HG03565 (cell line): ENCODE measurements at regions not wholly inside any gene's neighbourhood (a gene's known extent, or its start where the extent isn't known, plus 50 kb on each side); places are given as distances from the start of the nearest gene placed in this dataset.

Source experiments
- ATAC-seq: cut with Tn5 transposase; IDR thresholded peaks from one replicate; pipeline ENCODE4 v1.9.1; 2021; ENCODE audit warnings: mild to moderate bottlenecking, moderate library complexity; ENCODE audit not compliant: unreplicated experiment

DNA sequence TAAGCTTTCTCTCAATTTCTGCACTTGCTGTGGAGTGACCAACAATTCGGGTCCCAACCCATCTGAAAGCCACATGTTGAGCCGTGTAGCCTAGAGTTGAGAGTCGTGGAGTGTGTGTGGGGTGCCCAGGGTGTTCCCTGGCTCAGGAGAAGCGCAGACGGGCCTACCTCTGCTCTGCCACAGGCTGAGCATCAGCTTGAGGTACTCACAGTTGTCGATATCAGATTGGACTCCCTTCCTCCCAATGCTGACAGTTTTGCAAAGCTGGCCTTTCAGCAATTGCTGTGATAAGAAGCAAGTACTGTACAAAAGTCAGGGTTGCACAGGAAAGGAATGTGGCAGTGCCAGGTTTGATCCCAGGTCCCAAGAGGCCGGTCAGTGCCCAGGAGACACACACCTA, 133.4 kb upstream of the SPACA7 start:
- no peak for ATAC-seq

DNA sequence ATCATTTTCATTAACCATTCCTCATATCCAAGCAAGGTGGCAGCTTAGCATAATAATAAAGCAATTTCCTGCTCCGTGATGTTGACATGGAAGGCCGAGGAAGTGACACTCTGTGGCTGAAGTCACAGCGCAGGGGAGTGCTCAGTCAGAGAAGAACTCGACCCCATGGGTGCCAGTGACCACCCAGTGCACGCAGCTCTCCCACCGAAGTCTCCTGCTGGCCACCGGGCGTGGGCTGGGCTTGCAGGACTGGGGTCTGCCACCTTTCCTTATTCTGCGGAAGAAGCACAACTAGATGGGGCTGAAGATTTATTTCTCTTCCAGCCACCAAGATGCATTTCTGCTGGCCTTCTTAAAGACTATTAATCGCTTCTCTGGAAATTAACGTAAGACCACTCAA, 132.1 kb upstream of the SPACA7 start:
- no peak for ATAC-seq

DNA sequence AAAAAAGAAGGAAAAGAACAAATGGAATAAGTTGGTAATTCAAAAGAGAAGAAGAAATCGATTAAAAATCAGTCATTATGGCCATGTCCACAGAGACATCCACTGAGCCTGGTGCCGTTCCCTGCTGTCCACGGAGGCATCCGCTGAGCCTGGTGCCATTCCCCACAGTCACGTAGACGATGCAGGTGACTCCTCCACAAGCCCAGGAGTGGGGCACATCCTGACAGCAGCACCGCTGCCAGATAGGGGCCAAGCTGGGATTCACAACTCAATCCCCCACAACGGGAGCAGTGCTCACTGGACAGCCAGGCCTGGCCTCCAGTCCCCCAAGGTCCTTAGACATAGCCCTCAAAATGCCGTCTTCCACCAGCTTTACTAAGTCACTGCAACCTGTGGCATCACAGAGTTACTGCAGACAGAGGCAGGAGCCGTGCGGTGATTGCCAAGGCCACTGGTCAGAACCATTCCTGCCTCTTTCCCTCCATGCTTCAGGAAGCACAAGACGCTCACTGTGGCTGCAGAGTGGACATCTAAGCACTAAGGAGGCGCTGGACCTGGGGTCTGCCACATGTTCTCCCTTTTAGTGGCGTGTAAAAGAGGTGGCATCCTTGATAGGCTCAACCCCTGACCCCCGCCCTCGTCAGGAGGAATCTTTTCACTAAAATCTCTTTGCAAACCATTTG, 131.5 kb upstream of the SPACA7 start:
- ATAC-seq, result no peak

DNA sequence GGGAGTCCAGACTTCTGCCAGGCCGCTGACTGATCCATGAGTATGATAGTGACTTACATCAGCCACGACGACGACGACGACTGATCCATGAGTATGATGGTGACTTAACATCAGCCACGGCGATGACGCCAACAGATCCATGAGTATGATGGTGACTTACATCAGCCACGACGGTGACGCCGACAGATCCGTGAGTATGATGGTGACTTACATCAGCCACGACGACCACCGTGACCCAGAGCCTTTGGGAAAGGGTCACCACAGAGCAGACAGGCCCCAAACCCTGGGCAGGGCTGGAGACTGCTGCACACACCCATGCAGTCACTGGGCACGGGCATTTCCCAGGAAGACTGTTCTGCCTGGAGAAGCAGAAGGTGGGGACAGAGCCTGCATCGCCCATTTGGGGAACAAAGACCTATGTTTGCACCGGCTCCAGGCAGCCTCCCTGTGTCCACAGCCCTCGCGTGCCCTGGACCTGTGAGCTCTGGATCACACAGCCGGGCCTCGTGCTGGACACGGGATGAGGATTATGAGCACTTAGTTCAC, 130.9 kb upstream of the SPACA7 start:
- ATAC-seq, result no peak

DNA sequence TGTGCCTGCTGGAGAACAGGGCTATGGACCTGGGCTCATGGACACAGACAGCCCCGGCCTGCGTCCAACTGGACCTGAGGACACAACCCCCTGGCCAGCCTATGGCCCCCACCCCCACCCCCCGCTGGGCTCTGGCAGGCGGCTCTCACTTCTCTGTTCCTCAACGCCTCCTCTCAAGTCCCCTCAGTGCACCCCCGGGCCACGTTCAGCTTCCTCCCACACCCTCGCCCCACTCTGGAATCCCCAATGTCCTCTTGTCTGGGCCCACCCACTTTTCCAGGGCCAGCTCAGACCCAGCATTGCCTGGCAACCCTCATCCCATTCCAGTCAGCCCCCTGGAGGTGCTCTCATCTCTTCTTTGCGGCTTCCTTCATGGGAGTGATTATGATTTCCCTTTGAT, 130.2 kb upstream of the SPACA7 start:
- ATAC-seq, result no peak

DNA sequence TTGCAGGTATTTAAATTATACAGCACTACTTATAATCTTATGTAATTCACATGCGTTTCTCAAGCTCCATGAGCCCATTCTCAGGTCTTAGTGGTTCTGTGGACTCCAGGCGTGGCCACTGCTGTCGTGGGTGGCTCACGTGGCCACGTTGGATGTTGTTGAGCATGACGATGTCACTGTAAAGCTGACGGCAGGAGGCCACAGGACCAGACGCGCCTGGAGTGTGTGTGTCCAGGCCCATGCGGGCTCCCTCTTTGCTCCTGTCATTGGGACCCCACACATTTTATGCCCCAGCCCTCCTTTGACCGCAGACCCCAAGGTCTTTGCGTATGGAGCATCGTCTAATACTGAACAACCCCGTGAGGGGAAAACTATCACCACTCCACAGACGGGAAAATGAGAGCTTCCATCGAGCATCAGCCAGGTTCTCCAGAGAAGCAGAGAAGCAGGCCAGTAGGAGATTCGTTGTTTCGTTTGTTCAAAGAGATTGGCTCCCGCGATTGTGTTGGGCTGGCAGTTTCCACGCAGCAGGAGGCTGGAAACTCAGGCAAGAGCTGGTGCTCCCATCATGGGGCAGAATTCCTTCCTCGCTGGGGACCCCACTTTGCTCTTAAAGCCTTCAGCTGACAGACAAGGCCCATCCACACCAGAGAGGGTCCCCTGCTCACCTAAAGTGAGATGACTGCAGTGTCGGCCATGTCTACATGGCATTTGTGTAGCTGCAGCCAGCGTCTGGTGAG, 129.3 kb upstream of the SPACA7 start:
- ATAC-seq, result no peak

DNA sequence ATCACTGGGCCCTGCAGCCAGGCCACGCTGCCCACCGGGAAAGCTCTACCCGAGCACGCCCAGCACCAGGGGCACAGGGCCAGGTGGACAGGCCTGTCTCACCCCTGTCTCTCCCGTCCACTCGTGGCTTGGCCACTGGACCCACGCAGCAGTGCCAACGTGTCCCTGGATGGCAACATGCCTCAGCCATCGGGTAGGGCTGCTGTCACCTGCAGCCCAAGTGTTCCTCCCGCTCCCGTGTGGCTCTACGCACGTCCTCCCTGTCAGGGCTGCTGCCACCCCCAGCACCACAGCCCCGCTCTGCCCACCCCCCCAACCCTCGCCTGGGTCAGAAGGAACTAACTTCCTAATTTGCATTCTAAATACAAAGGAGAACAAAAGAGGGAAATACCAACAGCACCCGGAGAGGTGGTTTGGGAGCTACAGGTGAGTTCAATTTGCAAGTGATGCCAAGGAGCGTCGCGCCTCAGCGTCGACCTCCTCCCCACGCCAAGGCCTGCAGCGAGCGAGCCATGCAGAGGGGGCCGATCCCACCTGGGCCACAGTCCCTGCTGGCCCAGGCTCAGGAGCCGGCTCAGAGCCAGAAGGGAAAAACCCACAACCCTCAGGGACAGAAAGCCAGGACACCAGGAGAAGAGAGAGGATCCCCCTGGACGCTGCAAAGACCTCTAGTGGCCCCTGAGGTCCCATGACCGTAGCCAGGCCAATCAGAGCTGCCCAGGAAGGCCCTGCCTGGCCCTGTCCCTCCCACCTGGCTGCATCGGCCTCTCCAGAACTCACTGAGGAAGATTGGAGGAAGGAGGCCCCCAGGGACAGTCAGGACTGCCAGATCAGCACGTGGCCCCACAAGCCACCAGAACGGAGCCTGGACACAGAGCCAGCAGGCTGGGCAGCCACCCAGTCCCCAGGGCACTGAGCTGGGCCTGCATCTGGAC, 128.4 kb upstream of the SPACA7 start:
- ATAC-seq, result no peak

DNA sequence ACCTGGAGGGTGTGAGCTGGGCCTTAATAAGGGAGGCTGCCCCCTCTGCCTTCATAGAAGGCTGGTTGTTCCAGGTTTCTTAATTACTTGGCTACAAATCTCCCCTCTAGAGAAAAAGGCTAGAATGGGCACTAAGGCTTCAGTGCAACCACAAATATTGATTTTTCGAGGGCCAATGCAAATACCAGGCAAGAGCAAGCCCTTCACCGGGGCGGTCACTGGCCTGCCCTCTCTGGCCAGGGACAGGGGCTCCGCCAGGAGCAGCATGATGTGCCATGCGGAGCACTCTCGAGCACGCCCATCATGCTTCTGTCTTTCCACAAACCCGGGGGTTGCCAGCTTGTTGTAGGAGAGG, 127.8 kb upstream of the SPACA7 start:
- no peak for ATAC-seq

DNA sequence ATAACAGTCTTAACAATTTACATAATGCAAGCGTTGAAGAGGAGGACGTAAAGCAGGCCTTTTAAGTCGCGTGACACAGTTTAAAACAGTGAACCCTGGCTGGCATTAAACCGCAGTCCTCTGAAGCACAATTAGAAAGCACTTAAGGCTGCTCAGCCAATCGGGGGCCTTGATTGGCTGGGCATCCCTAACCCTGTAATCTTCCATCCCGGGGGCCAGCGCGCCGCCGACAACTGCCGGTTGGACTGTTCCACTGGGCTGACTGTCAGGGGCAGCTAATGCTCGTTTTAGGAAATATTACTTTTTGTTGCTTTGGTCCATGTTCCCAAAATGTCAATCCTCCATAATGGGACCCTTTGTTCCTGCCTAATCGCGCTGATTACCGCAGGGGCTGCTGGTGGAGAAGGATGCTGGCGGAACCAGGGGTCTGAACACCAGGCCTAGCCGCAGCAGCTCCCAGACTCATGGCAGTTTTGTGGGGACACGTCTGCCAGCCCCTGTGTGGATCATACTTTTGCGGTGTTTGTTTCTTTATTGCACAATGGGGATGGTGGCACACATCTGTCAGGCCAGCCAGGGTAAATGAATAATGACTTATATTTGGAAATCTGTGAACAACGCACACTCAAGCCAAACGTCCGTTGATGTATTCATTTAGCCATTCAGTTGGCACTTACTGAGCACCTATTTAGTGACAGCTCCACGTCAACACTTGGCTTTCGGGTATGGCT, 127.1 kb upstream of the SPACA7 start:
- no peak for ATAC-seq

DNA sequence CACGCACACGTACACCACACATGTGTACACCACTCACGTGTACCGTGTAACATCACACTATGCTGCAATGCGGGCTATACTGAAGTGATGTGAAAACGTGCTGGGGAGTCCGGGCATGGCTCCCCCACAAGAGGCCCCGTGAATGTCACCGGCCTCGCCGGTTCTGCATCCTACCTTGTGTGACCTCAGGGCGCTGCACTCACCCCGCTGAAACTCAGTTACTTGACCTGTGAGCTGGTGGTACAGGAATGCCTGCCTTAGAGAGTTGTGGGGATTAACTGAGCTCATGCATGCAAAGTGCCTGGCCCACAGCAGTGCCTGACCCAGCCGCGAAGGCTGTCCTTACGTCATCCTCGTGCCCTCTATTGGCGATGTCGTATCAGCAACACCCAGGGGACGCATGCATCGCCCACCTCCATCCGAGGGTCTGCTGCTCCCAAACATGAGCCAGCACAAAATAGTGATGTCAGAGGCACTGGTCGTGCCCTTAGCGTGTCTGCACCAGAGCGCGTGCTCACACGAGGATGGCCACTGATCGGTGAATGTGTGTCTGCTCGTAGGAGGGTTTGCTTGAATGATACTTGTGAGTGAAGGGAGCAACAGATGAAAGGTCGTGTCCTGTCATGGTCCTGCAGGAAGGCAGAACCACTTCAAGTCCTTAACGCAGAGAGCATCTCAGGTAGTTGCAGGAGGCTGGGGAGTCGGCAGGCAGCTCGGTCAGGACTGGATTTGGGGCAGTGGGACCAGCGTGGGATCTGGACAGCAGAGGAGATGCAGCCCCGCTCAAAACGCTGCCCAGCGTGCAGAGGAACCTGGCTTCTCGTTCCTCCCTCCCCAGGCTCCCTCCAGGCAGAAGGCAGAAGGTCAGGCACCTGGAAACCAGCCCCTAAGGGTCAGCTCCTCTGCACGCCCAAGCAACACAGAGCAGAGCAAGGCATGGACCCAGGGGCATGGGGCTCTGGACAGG, 126.2 kb upstream of the SPACA7 start:
- no peak for ATAC-seq

DNA sequence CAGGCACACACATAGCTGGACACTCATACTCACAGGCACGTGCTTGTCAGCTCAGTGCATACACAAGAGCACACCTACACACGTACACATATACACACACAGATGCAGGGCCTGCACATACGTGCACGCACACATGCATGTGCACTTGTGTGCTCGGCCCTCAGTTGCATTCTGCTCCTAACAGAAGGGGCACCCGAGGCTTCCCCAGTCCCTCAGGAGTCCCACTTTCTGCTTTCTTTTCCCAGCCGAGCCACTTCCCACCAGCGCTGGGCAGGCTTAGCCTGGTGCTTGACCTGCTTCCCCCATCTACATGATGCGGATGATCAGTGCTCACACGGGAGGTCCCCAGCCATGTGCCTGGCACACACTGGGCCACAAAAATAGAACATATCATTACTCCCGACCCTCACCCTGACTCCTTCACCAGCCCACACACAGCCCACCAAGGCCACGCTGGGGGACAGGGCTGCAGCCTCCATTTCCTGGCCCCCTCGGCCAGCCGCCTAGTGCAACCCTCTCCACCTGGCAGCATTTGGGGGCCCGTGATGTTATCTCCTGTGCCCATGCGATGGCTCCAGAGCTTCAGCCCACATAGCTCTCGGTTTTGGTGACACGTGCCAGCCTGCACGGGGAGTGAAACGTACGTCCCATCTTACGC, 125.2 kb upstream of the SPACA7 start:
- ATAC-seq, result no peak

DNA sequence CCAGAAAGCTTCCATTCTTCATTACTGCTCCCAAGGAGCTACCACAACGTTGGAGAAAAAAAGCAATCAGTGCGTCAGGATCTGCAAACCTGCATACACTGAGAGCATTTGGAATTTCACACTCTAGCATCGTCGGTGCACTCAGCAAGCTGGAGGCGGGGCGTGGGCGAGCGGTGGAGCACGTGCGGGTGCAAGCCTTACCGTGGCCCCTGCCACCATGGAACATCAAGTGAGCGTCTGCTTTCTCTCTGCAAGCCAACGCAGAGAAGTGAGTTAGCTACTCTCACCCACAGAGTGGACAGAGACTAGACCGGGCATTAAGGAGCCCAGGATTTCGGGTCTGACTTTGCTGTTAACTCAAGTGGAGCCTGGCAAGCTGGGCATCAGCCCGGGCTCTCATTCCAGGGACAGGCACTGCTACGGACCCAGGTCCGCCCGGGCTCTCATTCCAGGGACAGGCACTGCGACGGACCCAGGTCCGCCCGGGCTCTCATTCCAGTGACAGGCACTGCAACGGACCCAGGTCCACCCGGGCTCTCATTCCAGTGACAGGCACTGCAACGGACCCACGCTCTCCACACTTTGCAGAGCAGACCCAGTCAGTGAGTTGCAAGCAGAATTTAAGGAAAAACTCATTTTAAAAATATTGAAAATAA, 124.1 kb upstream of the SPACA7 start:
- ATAC-seq, result no peak

DNA sequence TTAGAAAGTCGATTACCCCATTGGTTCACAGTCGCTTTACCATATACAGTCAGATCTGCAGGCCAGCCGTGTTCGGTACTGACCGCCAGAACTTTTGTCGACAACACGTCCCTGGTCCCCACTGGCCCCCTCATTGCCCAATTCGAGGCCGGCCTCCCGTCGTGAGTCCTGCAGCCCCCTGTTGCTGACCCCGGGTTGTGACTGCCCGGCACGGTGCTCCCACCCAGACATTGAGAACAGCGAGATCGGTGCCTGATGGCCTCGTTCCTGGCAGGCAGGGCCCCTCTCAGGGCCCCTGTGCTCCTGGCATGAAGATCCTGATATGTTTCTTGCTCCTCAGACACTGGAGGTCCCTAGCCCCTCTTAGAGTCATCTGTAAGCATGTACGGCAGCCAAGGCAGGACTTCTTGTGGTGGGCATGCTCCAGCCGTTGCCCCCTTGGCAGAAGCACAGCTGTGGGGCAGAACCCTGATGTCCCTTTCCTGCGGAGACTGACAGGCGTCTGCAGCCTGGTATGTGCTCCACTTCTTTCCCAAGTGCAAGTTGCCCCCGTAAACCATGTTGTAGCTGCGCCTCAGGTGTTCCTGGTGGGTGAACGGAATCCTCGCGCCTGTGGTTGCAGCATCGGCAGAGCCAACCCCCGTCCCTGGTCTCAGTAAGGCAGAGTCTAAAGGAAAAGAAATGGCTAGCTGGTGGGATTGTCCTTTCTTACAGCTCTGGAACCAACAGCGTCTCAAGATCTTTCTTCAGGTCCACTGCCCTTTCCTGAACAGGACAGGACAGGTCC, 123.2 kb upstream of the SPACA7 start:
- no peak for ATAC-seq

DNA sequence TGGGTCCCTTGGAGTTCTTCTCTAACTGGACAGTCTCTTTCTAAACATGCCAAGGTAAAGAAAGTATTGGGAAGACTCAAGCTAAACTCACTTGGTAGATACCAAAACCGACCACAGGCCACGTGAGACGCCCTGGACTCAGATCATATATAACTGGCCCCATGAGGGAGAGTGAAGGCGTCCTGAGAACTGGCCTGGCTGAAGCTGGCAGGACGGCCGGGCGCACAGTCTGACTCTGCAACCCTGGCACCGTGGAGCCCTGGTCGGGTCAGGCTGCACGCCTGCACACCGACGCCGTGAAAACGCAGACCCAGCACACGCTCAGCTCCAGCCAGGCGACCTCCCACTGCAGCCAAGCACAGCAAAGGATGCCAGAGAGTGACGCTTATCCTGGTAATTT, 122.5 kb upstream of the SPACA7 start:
- no peak for ATAC-seq

DNA sequence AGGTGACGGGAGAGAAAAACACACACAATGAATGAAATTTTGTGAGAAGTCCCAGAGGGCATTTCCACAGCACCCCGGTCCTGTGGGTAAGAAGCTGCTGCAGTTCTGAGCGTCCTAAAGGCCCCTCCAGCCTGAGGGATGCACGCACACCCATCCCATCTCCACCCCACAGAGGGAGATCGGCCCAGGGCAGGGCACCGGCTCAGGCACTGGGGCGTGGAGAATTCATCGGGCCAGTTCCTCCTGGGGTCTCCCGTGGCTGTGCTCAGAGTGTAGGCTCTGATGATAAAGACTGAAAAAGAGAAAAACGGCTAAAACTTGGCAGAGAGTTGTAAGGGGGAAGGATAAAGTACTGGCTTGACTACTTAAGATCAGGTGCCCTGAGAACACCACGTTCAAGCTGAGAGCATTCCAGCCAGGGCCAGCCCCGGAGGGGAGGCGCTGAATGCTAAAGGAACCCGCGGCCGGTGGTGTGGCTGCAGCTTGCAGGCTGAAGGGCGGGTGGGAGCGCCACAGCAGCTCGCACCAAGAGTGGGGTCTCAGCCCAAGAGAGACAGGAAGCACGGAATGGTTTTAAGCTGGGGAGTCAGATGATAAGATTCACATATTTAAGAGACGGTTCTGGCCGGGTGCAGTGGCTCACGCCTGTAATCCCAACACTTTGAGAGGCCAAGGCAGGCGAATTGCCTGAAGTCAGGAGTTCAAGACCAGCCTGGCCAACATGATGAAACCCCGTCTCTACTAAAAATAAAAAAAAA, 121.9 kb upstream of the SPACA7 start:
- no peak for ATAC-seq

DNA sequence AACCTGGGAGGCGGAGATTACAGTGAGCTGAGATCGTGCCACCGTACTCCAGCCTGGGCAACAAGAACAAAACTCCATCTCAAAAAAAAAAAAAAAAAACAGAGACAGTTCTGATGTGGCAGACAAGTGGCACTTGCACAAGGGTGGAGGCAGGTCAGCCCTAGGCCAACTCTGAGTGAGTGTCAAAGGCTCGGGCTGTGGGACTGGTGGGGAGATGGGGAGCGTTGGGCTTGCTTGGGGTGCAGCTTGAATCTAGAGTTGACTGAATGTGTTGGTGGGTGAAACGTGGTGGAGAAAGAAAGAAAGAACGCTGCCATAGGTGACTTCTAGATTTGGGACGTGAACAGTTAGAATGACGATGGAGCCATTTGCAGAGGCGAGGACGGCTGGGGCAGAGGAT, 121.3 kb upstream of the SPACA7 start:
- ATAC-seq, result no peak

DNA sequence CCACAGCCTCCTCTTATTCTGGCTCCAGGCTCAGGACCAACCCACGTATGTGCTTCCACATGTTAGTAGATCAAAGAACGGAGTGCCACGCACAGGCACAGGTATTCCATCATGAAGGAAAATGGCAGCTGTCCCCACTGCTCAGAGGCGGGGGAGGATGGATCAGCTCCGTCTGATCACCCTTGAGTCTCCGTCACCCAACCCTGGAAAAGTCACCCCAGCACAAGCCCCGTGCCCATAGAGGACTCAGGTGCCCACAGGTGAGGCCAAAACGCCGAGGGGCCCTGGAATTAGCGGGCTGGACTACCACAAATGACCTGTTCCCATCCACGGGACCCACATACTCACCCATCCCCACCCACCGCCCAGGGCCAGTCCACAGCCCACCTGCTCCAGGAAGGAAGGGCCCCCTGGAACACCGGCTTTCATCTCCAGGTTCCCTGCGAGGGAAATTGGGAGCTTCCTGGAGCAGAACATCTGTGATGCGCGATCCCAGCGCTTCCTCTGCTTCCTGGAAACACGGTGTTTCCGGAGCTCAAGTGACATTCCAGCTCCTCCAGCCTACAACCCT, 120.5 kb upstream of the SPACA7 start:
- ATAC-seq, result no peak
